Cardiac fibroblast (primary cell): ENCODE measurements at regions not wholly inside any gene's neighbourhood (a gene's known extent, or its start where the extent isn't known, plus 50 kb on each side); places are given as distances from the start of the nearest gene placed in this dataset.
"Not testable (repeated sequence)": the region's sequence is repeated elsewhere in the genome, so short reads cannot be mapped to it uniquely, and the experiment has no call there.

Source experiments
- DNase-seq, 2 donors: peaks; one replicate each; pipeline versions ENCODE4 v3.0.0 to v3.0.0-alpha.2; 2010; ENCODE audit warnings: low read depth in 2 of 2
- H3K4me3 ChIP-seq, 2 donors: replicated peaks in 1 of 2; 1 replicate in 1 of 2; 2 replicates in 1 of 2; pipeline ENCODE4 v1.5.1; 2011; ENCODE audit warnings: low read depth in 2 of 2, low read length in 2 of 2, mild to moderate bottlenecking in 2 of 2, moderate library complexity in 1 of 2
- CTCF ChIP-seq: IDR thresholded peaks from one replicate; pipeline ENCODE4 v1.5.1; 2011; ENCODE audit warnings: low read depth, mild to moderate bottlenecking, low read length, inconsistent platforms

DNA sequence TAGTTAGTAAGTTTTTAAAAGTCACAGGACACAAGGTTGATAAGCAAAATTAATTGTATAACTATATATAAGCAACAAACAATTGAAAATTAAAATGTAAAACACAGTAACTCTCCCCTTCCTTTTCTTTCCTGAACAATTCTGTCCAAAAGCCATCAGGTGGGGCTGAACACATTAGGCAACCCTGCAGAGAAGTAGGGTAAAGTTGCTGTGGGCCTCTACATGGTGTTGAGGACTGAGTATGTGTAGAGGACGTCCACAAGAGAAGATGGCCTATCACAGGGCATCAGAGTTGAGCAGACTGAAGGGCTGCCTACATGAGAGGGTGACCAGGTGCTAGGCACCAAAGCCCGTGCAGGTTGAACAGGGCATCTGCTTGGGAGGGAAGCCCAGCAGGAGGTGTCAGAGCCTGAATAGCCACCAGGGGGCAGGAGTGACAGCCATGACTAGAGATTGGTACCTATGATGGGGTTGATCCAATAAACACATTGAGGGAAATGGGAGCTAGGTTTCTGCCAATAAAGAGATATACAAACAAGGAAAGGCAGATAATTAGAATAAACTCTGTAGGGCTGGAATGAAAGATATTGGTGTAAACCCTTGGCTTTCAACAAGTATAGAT is 415.1 kb downstream of the NPIPA8 start:
- no peak overlapping the region for H3K4me3 ChIP-seq
- DNase-seq = peak in 1 of 2 donors; percentile 14
- peak; percentile 27 for TF ChIP-seq CTCF

DNA sequence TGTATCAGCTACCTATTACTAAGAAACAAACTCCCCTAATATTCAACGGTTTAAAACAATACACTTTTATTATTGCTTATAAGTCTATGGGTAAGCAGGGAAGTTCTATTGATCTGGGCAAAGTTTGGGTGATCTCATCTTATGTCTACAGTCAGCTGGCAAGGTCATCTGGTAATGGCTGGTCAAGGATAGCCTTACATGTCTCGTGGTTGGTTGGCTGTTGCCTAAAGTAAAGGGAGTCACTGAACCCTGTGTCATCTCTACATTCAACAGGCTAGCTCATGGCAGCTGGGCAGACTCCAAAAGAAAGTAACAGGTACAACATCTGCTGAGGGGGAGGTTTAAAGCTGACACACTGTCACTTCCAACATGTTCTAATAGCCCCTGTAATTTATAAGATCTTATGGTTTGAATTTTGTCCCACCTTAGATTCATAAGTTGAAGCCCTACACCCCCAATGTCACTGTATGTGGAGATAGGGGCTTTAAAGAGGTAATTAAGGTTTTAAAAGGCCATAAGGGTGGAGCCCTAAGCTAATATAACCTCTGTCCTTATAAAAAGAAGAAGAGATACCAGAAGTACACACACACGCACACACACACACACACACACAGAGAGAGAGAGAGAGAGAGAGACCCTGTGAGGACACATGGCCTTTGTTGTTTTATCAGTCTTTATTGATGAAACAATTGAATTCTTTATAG is 419.1 kb downstream of the NPIPA8 start:
- TF ChIP-seq CTCF = no peak
- no peak for DNase-seq
- no peak overlapping the region for H3K4me3 ChIP-seq

DNA sequence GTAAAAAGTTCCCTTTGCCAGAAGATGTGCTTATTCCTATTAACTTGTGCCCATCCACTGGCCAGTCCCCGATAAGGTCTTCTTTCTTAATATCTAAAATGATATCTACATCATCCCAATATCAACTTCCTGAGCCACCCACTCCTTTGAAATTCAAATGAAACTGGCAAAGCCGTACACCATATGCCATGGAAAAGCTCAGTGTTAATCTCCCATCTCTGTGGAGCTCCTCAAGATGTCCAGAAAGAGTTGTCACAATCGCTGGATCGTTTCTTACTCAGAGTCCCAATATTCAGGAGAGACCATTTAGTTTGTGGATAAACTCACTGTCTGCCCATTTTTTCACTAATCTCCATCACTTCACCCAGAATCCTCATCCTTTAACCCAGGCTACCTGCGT is 420.7 kb downstream of the NPIPA8 start:
- DNase-seq = no peak
- no peak overlapping the region for H3K4me3 ChIP-seq
- TF ChIP-seq CTCF = no peak

DNA sequence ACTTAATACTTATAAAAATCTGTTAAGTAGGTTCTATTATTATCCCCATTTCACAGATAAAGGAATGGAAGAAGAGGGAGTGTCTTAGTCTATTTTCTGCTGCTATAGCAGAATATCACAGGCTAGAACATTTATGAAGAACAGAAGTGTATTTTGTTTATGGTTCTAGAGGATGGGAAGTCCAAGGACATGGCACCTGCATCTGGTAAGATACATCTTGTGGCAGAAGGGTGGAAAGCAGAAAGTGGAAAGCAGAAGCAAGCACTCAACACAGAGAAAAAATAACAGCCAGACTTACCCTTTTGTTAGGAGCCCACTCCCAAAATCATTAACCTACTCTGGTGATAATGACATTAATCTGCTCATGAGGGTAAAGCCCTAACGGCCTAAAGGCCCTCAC is 422.4 kb downstream of the NPIPA8 start:
- TF ChIP-seq CTCF = no peak
- H3K4me3 ChIP-seq = no peak overlapping the region
- DNase-seq = no peak

DNA sequence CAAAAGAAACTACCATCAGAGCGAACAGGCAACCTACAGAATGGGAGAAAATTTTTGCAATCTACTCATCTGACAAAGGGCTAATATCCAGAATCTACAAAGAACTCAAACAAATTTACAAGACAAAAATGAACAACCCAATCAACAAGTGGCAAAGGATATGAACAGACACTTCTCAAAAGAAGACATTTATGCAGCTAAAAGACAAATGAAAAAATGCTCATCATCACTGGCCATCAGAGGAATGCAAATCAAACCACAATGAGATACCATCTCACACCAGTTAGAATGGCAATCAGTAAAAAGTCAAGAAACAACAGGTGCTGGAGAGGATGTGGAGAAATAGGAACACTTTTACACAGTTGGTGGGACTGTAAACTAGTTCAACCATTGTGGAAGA is 425.0 kb downstream of the NPIPA8 start:
- not testable (repeated sequence) for H3K4me3 ChIP-seq, DNase-seq

- not testable (repeated sequence) for H3K4me3 ChIP-seq, DNase-seq
Measured at GRCh38 chr16:17906626-17907025, 429.9 kb downstream of the NPIPA8 start.

GRCh38 chr16:17901309-17901708 is 430.5 kb upstream of the XYLT1 start:
- no peak for TF ChIP-seq CTCF
- no peak overlapping the region for H3K4me3 ChIP-seq
- DNase-seq = no peak

DNA sequence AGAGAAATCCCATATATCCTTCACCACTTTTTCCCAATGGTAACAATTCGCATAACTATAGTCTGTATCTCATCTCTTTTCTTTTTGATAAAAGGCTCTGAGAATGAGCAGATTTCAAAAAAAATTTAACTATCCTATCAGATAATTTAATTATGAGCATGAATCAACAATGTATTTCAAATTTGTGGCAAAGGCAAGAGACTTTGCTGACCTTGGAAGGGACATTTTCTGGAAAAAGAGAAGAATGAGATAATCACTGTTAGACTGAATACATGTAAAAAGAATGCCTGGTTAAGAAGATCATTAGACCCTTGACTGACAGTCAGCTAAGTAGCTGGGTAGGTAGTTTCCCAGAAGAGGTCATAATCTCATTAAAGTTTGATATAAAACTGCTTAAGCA is 428.4 kb upstream of the XYLT1 start:
- no peak overlapping the region for H3K4me3 ChIP-seq
- DNase-seq = no peak
- TF ChIP-seq CTCF = no peak
